WI38 (cell line): ENCODE measurements at regions not wholly inside any gene's neighbourhood (a gene's known extent, or its start where the extent isn't known, plus 50 kb on each side); places are given as distances from the start of the nearest gene placed in this dataset.

ENCODE experiments used
- H3K4me3 ChIP-seq: 2 replicates; pipeline ENCODE4 v1.5.1; 2011; ENCODE audit warnings: low read depth, mild to moderate bottlenecking, control low read depth, low read length
- TF ChIP-seq, protein P1 (sequence below): IDR thresholded peaks from 2 replicates; pipeline ENCODE4 v1.5.1; 2012; ENCODE audit warnings: low read depth, mild to moderate bottlenecking, control low read depth, low read length

DNA sequence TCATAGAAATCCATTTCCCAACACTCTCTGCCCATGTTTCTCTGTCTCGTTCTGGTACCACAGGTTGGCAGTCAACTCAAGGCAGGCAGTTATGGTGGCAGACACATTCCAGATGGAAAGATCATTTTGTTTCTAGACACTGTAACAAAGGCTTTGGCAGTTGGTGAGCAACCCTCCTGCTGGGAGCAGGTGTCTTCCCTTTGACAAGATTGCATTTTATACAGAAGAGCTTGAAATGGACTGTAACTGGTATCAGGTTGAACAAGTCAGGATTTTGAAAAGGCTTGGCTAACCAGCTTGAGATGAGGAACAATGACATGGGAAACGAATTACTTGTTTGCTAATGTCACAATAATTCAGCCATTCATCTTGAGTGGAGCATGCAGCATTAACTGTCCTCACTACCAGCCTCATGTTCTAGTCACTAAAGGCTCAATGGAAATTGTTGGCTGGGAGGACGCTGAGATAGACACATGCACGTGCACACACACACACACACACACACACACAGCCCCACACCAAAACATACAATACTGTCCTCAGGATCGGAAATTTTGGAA, 170.0 kb downstream of the SEMA6D start:
- H3K4me3 ChIP-seq = no peak overlapping the region
- TF ChIP-seq, protein P1, sequence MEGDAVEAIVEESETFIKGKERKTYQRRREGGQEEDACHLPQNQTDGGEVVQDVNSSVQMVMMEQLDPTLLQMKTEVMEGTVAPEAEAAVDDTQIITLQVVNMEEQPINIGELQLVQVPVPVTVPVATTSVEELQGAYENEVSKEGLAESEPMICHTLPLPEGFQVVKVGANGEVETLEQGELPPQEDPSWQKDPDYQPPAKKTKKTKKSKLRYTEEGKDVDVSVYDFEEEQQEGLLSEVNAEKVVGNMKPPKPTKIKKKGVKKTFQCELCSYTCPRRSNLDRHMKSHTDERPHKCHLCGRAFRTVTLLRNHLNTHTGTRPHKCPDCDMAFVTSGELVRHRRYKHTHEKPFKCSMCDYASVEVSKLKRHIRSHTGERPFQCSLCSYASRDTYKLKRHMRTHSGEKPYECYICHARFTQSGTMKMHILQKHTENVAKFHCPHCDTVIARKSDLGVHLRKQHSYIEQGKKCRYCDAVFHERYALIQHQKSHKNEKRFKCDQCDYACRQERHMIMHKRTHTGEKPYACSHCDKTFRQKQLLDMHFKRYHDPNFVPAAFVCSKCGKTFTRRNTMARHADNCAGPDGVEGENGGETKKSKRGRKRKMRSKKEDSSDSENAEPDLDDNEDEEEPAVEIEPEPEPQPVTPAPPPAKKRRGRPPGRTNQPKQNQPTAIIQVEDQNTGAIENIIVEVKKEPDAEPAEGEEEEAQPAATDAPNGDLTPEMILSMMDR = no peak

GRCh38 chr15:47888385-47889100, 171.2 kb downstream of the SEMA6D start:
- no peak overlapping the region for H3K4me3 ChIP-seq
- TF ChIP-seq, protein P1 = no peak

GRCh38 chr15:47890397-47891150, 173.3 kb downstream of the SEMA6D start:
- TF ChIP-seq, protein P1 = no peak

GRCh38 chr15:47897525-47897924, 180.2 kb downstream of the SEMA6D start:
- TF ChIP-seq, protein P1 = no peak
- no peak overlapping the region for H3K4me3 ChIP-seq

More at GRCh38 chr15:47890397-47891150, 173.3 kb downstream of the SEMA6D start:
- H3K4me3 ChIP-seq = no peak overlapping the region

- TF ChIP-seq, protein P1 = no peak
- H3K4me3 ChIP-seq = no peak overlapping the region
Observed at GRCh38 chr15:47900751-47901150, 183.4 kb downstream of the SEMA6D start.

DNA sequence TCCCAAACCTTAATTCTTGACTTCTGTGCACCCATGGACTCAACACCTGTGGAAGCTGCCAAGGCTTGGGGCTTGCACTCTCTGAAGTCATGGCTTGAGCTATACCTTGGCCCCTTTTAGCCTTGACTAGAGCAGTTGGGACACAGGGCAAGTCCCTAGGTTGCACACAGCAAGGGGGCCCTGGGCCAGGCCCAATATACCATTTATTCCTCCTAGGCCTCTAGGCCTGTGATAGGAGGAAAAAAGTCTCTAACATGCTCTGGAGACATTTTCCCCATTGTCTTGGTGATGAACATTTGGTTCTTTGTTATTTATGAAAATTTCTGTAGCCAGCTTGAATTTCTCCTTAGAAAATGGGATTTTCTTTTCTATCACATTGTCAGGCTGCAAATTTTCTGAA, 186.1 kb downstream of the SEMA6D start:
- no peak overlapping the region for H3K4me3 ChIP-seq
- TF ChIP-seq, protein P1 = no peak

GRCh38 chr15:47908486-47908885, 191.2 kb downstream of the SEMA6D start:
- TF ChIP-seq, protein P1 = no peak
- H3K4me3 ChIP-seq = no peak overlapping the region
